Brain microvascular endothelial cell (primary cell): ENCODE measurements at regions not wholly inside any gene's neighbourhood (a gene's known extent, or its start where the extent isn't known, plus 50 kb on each side); places are given as distances from the start of the nearest gene placed in this dataset.

ENCODE experiments used
- DNase-seq: peaks from one replicate; pipeline ENCODE4 v3.0.0-alpha.2; 2020
- H3K27ac ChIP-seq: fragments of 250-450 bp; sonication (Bioruptor Pico); 2 replicates; pipeline ENCODE4 v1.5.1; 2020; ENCODE audit warnings: mild to moderate bottlenecking, moderate library complexity
- H3K27me3 ChIP-seq: fragments of 250-450 bp; sonication (Bioruptor Pico); replicated peaks from 2 replicates; pipeline ENCODE4 v1.5.1; 2020; ENCODE audit warnings: mild to moderate bottlenecking
- H3K36me3 ChIP-seq: fragments of 250-450 bp; sonication (Bioruptor Pico); replicated peaks from 2 replicates; pipeline ENCODE4 v1.5.1; 2020; ENCODE audit warnings: mild to moderate bottlenecking
- H3K4me3 ChIP-seq: 2 replicates; pipeline ENCODE4 v1.5.1; 2011; ENCODE audit warnings: low read depth, mild to moderate bottlenecking, control low read depth, low read length, moderate library complexity
- CTCF ChIP-seq: IDR thresholded peaks from 2 replicates; pipeline ENCODE4 v1.5.1; 2011; ENCODE audit warnings: low read depth, mild to moderate bottlenecking, moderate library complexity, low read length, control low read depth, inconsistent platforms; ENCODE audit errors: missing control alignments
- in situ Hi-C: cut with HindIII; loops from 2 replicates; pipeline ENCODE4 v1.10.0; 2017; ENCODE audit warnings: low sequenced_read_pairs, low pct_ligation_motif_present

GRCh38 chr2:234569776-234570430 is 73.0 kb upstream of the ARL4C start:
- no peak overlapping the region for H3K4me3 ChIP-seq
- no peaks in the 10 kb centered on the region for H3K27me3 ChIP-seq
- in situ Hi-C loops, result no loop called here
- no peak for TF ChIP-seq CTCF
- no peak overlapping the region for H3K27ac ChIP-seq
- H3K36me3 ChIP-seq, result no peaks in the 10 kb centered on the region
- no peak for DNase-seq

- in situ Hi-C loops, result no loop called here
- Histone ChIP-seq H3K27ac (no peak overlapping the region), H3K27me3 (no peaks in the 10 kb centered on the region), H3K4me3 (no peak overlapping the region), H3K36me3 (no peaks in the 10 kb centered on the region)
- TF ChIP-seq CTCF, result no peak
- DNase-seq, result no peak
Measured at GRCh38 chr2:234566622-234567021, 69.7 kb upstream of the ARL4C start.

DNA sequence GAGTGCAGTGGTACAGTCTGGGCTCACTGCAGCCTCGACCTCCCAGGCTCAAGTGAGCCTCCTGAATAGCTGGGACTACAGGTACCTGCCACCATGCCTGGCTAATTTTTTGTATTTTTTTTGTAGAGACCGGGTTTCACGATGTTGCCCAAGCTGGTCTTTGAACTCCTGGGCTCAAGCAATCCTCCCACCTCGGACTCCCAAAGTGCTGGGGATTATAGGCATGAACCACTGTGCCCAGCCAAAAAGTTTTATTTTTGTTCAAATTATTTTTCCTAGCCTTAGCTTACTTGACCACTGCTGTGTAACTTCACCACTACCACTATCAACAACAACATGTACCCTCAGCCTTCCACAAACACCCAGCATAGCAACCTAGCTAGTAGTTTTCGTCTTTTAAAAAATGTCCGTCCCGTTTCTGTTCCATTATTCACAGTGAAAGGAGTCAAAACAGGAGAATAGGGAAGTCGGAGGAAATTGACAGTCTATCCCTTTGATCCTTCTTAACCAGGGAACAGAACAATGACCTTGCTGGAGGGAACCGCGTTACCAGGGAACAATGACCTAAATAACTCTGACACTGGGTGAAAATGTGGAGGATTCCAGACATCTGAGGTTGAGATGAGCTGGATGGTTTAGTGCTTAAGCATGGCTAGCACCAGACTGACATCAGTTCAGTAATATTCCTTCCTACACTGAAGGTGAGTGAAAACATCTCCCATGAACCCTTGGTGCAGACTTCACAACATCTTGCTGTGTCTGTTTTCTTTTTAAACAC is 69.2 kb upstream of the ARL4C start:
- DNase-seq, result no peak
- Histone ChIP-seq H3K27ac (no peak overlapping the region), H3K4me3 (no peak overlapping the region), H3K27me3 (no peaks in the 10 kb centered on the region), H3K36me3 (no peaks in the 10 kb centered on the region)
- TF ChIP-seq CTCF, result no peak
- in situ Hi-C loops, result no loop called here

DNA sequence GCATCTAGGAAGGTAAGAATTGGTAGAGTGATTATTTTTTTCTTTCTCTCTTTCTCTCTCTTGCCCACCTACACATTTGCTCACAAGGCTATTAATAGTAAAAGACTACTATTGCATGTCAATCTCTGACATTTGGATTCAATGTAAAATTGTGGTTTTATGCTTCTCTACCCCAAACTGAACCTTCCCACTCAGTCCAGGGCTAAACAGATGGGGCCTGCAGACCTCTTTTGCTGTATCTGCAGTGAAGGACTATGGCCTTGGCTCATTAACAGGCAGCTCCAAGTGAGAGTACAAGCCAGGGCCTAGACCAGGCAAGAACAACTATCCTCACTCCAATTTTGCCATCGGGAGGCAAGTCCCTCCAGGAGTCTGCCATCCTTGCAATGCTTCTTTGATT is 68.3 kb upstream of the ARL4C start:
- Histone ChIP-seq H3K36me3 (no peaks in the 10 kb centered on the region), H3K27me3 (no peaks in the 10 kb centered on the region), H3K27ac (no peak overlapping the region), H3K4me3 (no peak overlapping the region)
- no peak for TF ChIP-seq CTCF
- no peak for DNase-seq
- in situ Hi-C loops, result no loop called here

- DNase-seq, result no peak
- in situ Hi-C loops, result no loop called here
- Histone ChIP-seq H3K36me3 (no peaks in the 10 kb centered on the region), H3K4me3 (no peak overlapping the region), H3K27me3 (no peaks in the 10 kb centered on the region), H3K27ac (no peak overlapping the region)
- TF ChIP-seq CTCF, result peak; percentile 48
Measured at GRCh38 chr2:234564699-234565098, 67.8 kb upstream of the ARL4C start.

GRCh38 chr2:234559609-234560008 is 62.7 kb upstream of the ARL4C start:
- H3K4me3 ChIP-seq, result no peak overlapping the region
- no peak overlapping the region for H3K27ac ChIP-seq
- no peaks in the 10 kb centered on the region for H3K36me3 ChIP-seq
- TF ChIP-seq CTCF, result no peak
- DNase-seq, result no peak
- no peaks in the 10 kb centered on the region for H3K27me3 ChIP-seq
- in situ Hi-C loops, result loop anchor here (10.0 kb wide), 1 partner anchor 555 kb away; no protein-coding TSS in a partner anchor
